Neural cell (in vitro differentiated cells): ENCODE measurements at regions not wholly inside any gene's neighbourhood (a gene's known extent, or its start where the extent isn't known, plus 50 kb on each side); places are given as distances from the start of the nearest gene placed in this dataset.

Source experiments
- H2AFZ ChIP-seq: fragments of 200-600, 300-800 bp; sonication (generic), shearing (Covaris generic); 2 replicates; pipeline ENCODE4 v1.6.0; 2014; ENCODE audit warnings: low read depth, mild to moderate bottlenecking, antibody characterized with exemption, low read length, moderate library complexity
- H3F3A ChIP-seq: fragments of 200-600 bp; shearing (Covaris generic); 2 replicates; pipeline ENCODE4 v1.6.1; 2016; ENCODE audit warnings: mild to moderate bottlenecking, moderate library complexity, mixed read lengths, antibody characterized with exemption, low read length; ENCODE audit not compliant: insufficient read depth, poor library complexity, severe bottlenecking
- H3K27ac ChIP-seq: fragments of 200-600, 300-800 bp; sonication (generic), shearing (Covaris generic); 2 replicates; pipeline ENCODE4 v1.5.1; 2014; ENCODE audit warnings: mild to moderate bottlenecking, low read length, moderate library complexity
- H3K27me3 ChIP-seq: fragments of 300-800, 200-600 bp; sonication (generic), shearing (Covaris generic); 2 replicates; pipeline ENCODE4 v1.6.0; 2014; ENCODE audit warnings: mild to moderate bottlenecking, low read depth, low read length, moderate library complexity; ENCODE audit not compliant: insufficient read depth
- H3K36me3 ChIP-seq: fragments of 300-800, 200-600 bp; sonication (generic), shearing (Covaris generic); 2 replicates; pipeline ENCODE4 v1.5.1; 2014; ENCODE audit warnings: mild to moderate bottlenecking, antibody characterized with exemption, low read length, moderate library complexity; ENCODE audit not compliant: insufficient read depth
- H3K4me2 ChIP-seq: fragments of 300-800, 200-600 bp; sonication (generic), shearing (Covaris generic); 2 replicates; pipeline ENCODE4 v1.6.0; 2014; ENCODE audit warnings: mild to moderate bottlenecking, low read length
- H3K4me3 ChIP-seq: fragments of 300-800, 200-600 bp; sonication (generic), shearing (Covaris generic); 2 replicates; pipeline ENCODE4 v1.5.1; 2014; ENCODE audit warnings: mild to moderate bottlenecking, low read length, moderate library complexity
- H3K79me2 ChIP-seq: fragments of 200-600 bp; shearing (Covaris generic); replicated peaks from 2 replicates; pipeline ENCODE4 v1.6.0; 2014; ENCODE audit warnings: mild to moderate bottlenecking, low read length, moderate library complexity; ENCODE audit not compliant: insufficient read depth
- H3K9ac ChIP-seq: fragments of 300-800, 200-600 bp; sonication (generic), shearing (Covaris generic); 2 replicates; pipeline ENCODE4 v1.6.1; 2016; ENCODE audit warnings: mild to moderate bottlenecking, low read length, mixed read lengths
- H3K9me2 ChIP-seq: fragments of 200-600 bp; shearing (Covaris generic); 2 replicates; pipeline ENCODE4 v1.6.1; 2016; ENCODE audit warnings: mild to moderate bottlenecking, low read length, mixed read lengths; ENCODE audit not compliant: insufficient read depth
- H3K9me3 ChIP-seq: fragments of 200-600, 300-800 bp; sonication (generic), shearing (Covaris generic); 2 replicates; pipeline ENCODE4 v1.6.1; 2016; ENCODE audit warnings: mild to moderate bottlenecking, mixed run types, low read length, moderate library complexity, mixed read lengths
- H4K20me1 ChIP-seq: fragments of 200-600 bp; shearing (Covaris generic); 2 replicates; pipeline ENCODE4 v1.6.1; 2016; ENCODE audit warnings: mild to moderate bottlenecking, mixed run types; ENCODE audit not compliant: insufficient read depth
- EP300 ChIP-seq: fragments of 450-650 bp; conservative IDR thresholded peaks from 2 replicates; pipeline ENCODE4 v1.6.1; 2014; ENCODE audit warnings: antibody characterized with exemption, mild to moderate bottlenecking, moderate library complexity; ENCODE audit not compliant: poor library complexity, severe bottlenecking
- EZH2 ChIP-seq: fragments of 200-600, 300-800 bp; shearing (Covaris generic), sonication (generic); IDR thresholded peaks from 2 replicates; pipeline ENCODE4 v1.6.1; 2014; ENCODE audit warnings: antibody characterized with exemption, low read length, borderline replicate concordance, mild to moderate bottlenecking; ENCODE audit not compliant: insufficient read depth, poor library complexity, severe bottlenecking
- MXI1 ChIP-seq: fragments of 450-650 bp; conservative IDR thresholded peaks from 2 replicates; pipeline ENCODE4 v1.6.1; 2014; ENCODE audit warnings: antibody characterized with exemption, mild to moderate bottlenecking; ENCODE audit not compliant: poor library complexity, severe bottlenecking
- POLR2AphosphoS5 ChIP-seq: IDR thresholded peaks from 2 replicates; pipeline ENCODE4 v1.6.1; 2012
- RAD21 ChIP-seq: fragments of 450-650 bp; conservative IDR thresholded peaks from 2 replicates; pipeline ENCODE4 v1.6.1; 2014; ENCODE audit warnings: antibody characterized with exemption, mild to moderate bottlenecking, moderate library complexity
- SMC3 ChIP-seq: fragments of 450-650 bp; conservative IDR thresholded peaks from 2 replicates; pipeline ENCODE4 v1.6.1; 2014; ENCODE audit warnings: antibody characterized with exemption, mild to moderate bottlenecking, moderate library complexity; ENCODE audit not compliant: poor library complexity
- TAF1 ChIP-seq: IDR thresholded peaks from 2 replicates; pipeline ENCODE4 v1.6.1; 2012; ENCODE audit warnings: low read depth
- TF ChIP-seq, protein P1 (sequence below): IDR thresholded peaks from 2 replicates; pipeline ENCODE4 v1.6.1; 2012; ENCODE audit warnings: borderline replicate concordance
- TF ChIP-seq, protein P2 (sequence below): fragments of 450-650 bp; IDR thresholded peaks from 2 replicates; pipeline ENCODE4 v1.5.1; 2014; ENCODE audit warnings: antibody characterized with exemption, mild to moderate bottlenecking, moderate library complexity; ENCODE audit not compliant: poor library complexity, severe bottlenecking

DNA sequence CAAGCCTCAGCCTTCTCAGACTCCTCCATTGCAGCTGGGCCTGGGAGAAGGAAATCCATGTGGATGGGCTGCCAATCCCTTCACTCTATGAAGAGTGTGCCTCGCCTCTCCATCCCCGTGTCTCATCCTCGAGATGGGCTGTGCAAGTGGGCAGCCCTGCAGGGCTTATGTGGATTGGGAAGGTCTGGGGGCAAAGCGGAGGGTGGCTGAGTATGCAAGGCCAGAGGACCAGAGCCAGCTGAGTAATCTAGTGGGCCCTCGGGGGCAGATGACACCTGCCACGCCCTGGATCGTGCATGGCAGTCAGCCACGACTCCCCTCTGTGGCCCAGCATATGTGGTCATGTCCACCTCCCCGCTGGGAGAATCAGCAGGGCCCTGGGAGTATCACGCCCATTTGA lies 78.9 kb downstream of the IRX5 start:
- Histone ChIP-seq H3K9ac (no peak overlapping the region), H3F3A (no peaks in the 10 kb centered on the region)
- TF ChIP-seq MXI1 (no peak), TAF1 (no peak), POLR2AphosphoS5 (no peak), EP300 (no peak), SMC3 (no peak), RAD21 (no peak), EZH2 (no peak)
- TF ChIP-seq, protein P1, sequence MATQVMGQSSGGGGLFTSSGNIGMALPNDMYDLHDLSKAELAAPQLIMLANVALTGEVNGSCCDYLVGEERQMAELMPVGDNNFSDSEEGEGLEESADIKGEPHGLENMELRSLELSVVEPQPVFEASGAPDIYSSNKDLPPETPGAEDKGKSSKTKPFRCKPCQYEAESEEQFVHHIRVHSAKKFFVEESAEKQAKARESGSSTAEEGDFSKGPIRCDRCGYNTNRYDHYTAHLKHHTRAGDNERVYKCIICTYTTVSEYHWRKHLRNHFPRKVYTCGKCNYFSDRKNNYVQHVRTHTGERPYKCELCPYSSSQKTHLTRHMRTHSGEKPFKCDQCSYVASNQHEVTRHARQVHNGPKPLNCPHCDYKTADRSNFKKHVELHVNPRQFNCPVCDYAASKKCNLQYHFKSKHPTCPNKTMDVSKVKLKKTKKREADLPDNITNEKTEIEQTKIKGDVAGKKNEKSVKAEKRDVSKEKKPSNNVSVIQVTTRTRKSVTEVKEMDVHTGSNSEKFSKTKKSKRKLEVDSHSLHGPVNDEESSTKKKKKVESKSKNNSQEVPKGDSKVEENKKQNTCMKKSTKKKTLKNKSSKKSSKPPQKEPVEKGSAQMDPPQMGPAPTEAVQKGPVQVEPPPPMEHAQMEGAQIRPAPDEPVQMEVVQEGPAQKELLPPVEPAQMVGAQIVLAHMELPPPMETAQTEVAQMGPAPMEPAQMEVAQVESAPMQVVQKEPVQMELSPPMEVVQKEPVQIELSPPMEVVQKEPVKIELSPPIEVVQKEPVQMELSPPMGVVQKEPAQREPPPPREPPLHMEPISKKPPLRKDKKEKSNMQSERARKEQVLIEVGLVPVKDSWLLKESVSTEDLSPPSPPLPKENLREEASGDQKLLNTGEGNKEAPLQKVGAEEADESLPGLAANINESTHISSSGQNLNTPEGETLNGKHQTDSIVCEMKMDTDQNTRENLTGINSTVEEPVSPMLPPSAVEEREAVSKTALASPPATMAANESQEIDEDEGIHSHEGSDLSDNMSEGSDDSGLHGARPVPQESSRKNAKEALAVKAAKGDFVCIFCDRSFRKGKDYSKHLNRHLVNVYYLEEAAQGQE: no peak
- TF ChIP-seq, protein P2, sequence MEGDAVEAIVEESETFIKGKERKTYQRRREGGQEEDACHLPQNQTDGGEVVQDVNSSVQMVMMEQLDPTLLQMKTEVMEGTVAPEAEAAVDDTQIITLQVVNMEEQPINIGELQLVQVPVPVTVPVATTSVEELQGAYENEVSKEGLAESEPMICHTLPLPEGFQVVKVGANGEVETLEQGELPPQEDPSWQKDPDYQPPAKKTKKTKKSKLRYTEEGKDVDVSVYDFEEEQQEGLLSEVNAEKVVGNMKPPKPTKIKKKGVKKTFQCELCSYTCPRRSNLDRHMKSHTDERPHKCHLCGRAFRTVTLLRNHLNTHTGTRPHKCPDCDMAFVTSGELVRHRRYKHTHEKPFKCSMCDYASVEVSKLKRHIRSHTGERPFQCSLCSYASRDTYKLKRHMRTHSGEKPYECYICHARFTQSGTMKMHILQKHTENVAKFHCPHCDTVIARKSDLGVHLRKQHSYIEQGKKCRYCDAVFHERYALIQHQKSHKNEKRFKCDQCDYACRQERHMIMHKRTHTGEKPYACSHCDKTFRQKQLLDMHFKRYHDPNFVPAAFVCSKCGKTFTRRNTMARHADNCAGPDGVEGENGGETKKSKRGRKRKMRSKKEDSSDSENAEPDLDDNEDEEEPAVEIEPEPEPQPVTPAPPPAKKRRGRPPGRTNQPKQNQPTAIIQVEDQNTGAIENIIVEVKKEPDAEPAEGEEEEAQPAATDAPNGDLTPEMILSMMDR: no peak

DNA sequence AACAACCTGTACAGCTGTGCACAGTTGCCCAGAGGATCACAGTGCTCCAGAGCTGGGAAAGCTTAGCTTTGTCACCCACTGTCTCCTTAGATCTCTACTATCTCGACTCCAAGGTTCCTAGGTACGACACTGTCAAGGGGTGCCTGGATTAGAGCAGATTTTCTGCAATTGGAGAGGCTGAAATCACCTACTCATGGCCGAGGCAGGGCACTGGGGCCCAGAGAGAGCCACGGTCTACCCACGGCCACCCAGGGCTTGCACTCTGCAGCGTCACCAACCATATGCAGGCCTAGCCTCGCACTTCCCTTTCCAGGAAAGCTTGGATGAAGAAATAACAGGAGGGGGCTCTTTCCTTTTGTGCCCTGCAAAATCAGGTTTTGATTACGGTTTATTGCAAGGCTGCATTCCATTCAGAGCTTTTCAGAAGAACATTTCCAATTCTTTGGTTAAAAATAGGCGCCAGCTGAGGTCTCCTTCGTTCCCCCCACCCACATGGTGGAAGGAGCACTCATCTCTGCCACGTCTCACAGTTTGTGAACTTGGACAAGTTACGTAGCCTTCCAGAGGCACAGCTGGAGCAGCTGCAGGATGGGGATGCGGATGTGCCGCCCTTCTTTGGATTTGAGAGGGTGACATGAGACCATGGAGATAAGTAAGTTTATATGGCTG lies 80.0 kb downstream of the IRX5 start:
- no peaks in the 10 kb centered on the region for H3K27me3 ChIP-seq
- H3K9me3 ChIP-seq: no peaks in the 10 kb centered on the region
- H3K4me3 ChIP-seq: no peak overlapping the region
- no peaks in the 10 kb centered on the region for H3F3A ChIP-seq
- TF ChIP-seq TAF1 (no peak), SMC3 (no peak), RAD21 (no peak)
- TF ChIP-seq, protein P1: no peak
- TF ChIP-seq, protein P2: no peak
- no peak overlapping the region for H3K4me2 ChIP-seq
- H4K20me1 ChIP-seq: no peaks in the 10 kb centered on the region
- H3K9me2 ChIP-seq: no peaks in the 10 kb centered on the region
- H2AFZ ChIP-seq: no peak overlapping the region
- no peaks in the 10 kb centered on the region for H3K36me3 ChIP-seq
- no peak overlapping the region for H3K27ac ChIP-seq
- no peak overlapping the region for H3K9ac ChIP-seq
- no peaks in the 10 kb centered on the region for H3K79me2 ChIP-seq

More for the DNA sequence above, 78.9 kb downstream of the IRX5 start:
- Histone ChIP-seq H2AFZ (no peak overlapping the region), H3K4me3 (no peak overlapping the region), H3K27me3 (no peaks in the 10 kb centered on the region), H3K4me2 (no peak overlapping the region), H3K27ac (no peak overlapping the region), H3K9me3 (no peaks in the 10 kb centered on the region), H3K9me2 (no peaks in the 10 kb centered on the region), H3K79me2 (no peaks in the 10 kb centered on the region), H3K36me3 (no peaks in the 10 kb centered on the region), H4K20me1 (no peaks in the 10 kb centered on the region)
